HG02884 (cell line): ENCODE measurements at regions not wholly inside any gene's neighbourhood (a gene's known extent, or its start where the extent isn't known, plus 50 kb on each side); places are given as distances from the start of the nearest gene placed in this dataset.

Experiments used
- ATAC-seq: cut with Tn5 transposase; IDR thresholded peaks from one replicate; pipeline ENCODE4 v1.9.1; 2021; ENCODE audit warnings: mild to moderate bottlenecking, moderate library complexity; ENCODE audit not compliant: unreplicated experiment

GRCh38 chr5:103498800-103499551 is 63.6 kb downstream of the NUDT12 start:
- ATAC-seq, result no peak

GRCh38 chr5:103498211-103498610 is 64.4 kb downstream of the NUDT12 start:
- ATAC-seq, result no peak

GRCh38 chr5:103497781-103498180 is 64.8 kb downstream of the NUDT12 start:
- ATAC-seq, result no peak

- no peak for ATAC-seq
Measured at GRCh38 chr5:103490030-103490739, 72.4 kb downstream of the NUDT12 start.

- ATAC-seq, result no peak
Measured at GRCh38 chr5:103489307-103489706, 73.3 kb downstream of the NUDT12 start.

GRCh38 chr5:103487822-103488493 is 74.6 kb downstream of the NUDT12 start:
- peak; percentile 65 for ATAC-seq

- no peak for ATAC-seq
Measured at GRCh38 chr5:103487218-103487617, 75.4 kb downstream of the NUDT12 start.

- no peak for ATAC-seq
Measured at GRCh38 chr5:103486739-103487138, 75.8 kb downstream of the NUDT12 start.

GRCh38 chr5:103480246-103480645 is 82.3 kb downstream of the NUDT12 start:
- no peak for ATAC-seq

- ATAC-seq, result no peak
Measured at GRCh38 chr5:103477678-103478077, 84.9 kb downstream of the NUDT12 start.

GRCh38 chr5:103476811-103477210 is 85.8 kb downstream of the NUDT12 start:
- ATAC-seq, result no peak

GRCh38 chr5:103475629-103476240 is 86.9 kb downstream of the NUDT12 start:
- peak; percentile 58 for ATAC-seq

GRCh38 chr5:103474677-103475076 is 87.9 kb downstream of the NUDT12 start:
- no peak for ATAC-seq

- ATAC-seq, result no peak
Measured at GRCh38 chr5:103473725-103474124, 88.9 kb downstream of the NUDT12 start.

GRCh38 chr5:103472830-103473229 is 89.8 kb downstream of the NUDT12 start:
- no peak for ATAC-seq

- ATAC-seq, result no peak
Measured at GRCh38 chr5:103472265-103472664, 90.3 kb downstream of the NUDT12 start.

- ATAC-seq, result no peak
Measured at GRCh38 chr5:103469288-103470040, 93.1 kb downstream of the NUDT12 start.

GRCh38 chr5:103467831-103468230 is 94.8 kb downstream of the NUDT12 start:
- no peak for ATAC-seq

GRCh38 chr5:103466495-103466894 is 96.1 kb downstream of the NUDT12 start:
- no peak for ATAC-seq

- no peak for ATAC-seq
Measured at GRCh38 chr5:103465891-103466290, 96.7 kb downstream of the NUDT12 start.
